Keratinocyte (primary cell): ENCODE measurements at regions not wholly inside any gene's neighbourhood (a gene's known extent, or its start where the extent isn't known, plus 50 kb on each side); places are given as distances from the start of the nearest gene placed in this dataset.
"Not testable (repeated sequence)": the region's sequence is repeated elsewhere in the genome, so short reads cannot be mapped to it uniquely, and the experiment has no call there.

Experiments
- DNase-seq: peaks from one replicate; pipeline ENCODE4 v3.0.0-alpha.2; 2011; ENCODE audit warnings: low read depth, missing footprints, low spot score
- FAIRE-seq: peaks from 2 replicates; lab custom pipeline; 2011; peaks lifted over from hg19 to GRCh38; lab: Jason Lieb, UNC
- H2AFZ ChIP-seq: 2 replicates; pipeline ENCODE4 v1.6.0; 2012; ENCODE audit warnings: low read length, control low read depth, inconsistent platforms; ENCODE audit not compliant: control insufficient read depth
- H3K27ac ChIP-seq: 2 replicates; pipeline ENCODE4 v1.5.1; 2011; ENCODE audit warnings: low read length; ENCODE audit not compliant: control insufficient read depth, insufficient read depth
- H3K27me3 ChIP-seq: 3 replicates; pipeline ENCODE4 v1.6.0; 2011; ENCODE audit warnings: low read length; ENCODE audit not compliant: control insufficient read depth, insufficient read depth; ENCODE audit errors: extremely low read depth
- H3K36me3 ChIP-seq, 2 experiments: 2 replicates in 1 of 2; 3 replicates in 1 of 2; pipeline ENCODE4 v1.5.1; 2011; ENCODE audit warnings: low read length in 2 of 2, mild to moderate bottlenecking in 1 of 2; ENCODE audit not compliant: control insufficient read depth in 2 of 2, insufficient read depth in 2 of 2; ENCODE audit errors: extremely low read depth in 1 of 2
- H3K4me1 ChIP-seq: 3 replicates; pipeline ENCODE4 v1.5.1; 2011; ENCODE audit warnings: low read length; ENCODE audit not compliant: control insufficient read depth, insufficient read depth; ENCODE audit errors: extremely low read depth
- H3K4me2 ChIP-seq: 3 replicates; pipeline ENCODE4 v1.6.0; 2011; ENCODE audit warnings: low read depth, low read length; ENCODE audit not compliant: control insufficient read depth, insufficient read depth; ENCODE audit errors: extremely low read depth
- H3K4me3 ChIP-seq, 3 experiments: fragments of 200-600 bp in 1 of 3; sonication (generic) in 1 of 3; 2 replicates in 2 of 3; 3 replicates in 1 of 3; pipeline ENCODE4 v1.5.1; 2011 to 2016; ENCODE audit warnings: low read length in 3 of 3, mild to moderate bottlenecking in 3 of 3, control low read depth in 2 of 3, inconsistent platforms in 1 of 3, low read depth in 1 of 3, mixed read lengths in 1 of 3, mixed run types in 1 of 3, moderate library complexity in 1 of 3; ENCODE audit not compliant: control insufficient read depth in 2 of 3, insufficient read depth in 2 of 3; ENCODE audit errors: extremely low read depth in 1 of 3
- H3K79me2 ChIP-seq: 2 replicates; pipeline ENCODE4 v1.6.0; 2012; ENCODE audit warnings: low read length; ENCODE audit not compliant: control insufficient read depth, insufficient read depth
- H3K9ac ChIP-seq: 3 replicates; pipeline ENCODE4 v1.6.0; 2011; ENCODE audit warnings: low read length; ENCODE audit not compliant: control insufficient read depth, insufficient read depth; ENCODE audit errors: extremely low read depth
- H3K9me1 ChIP-seq: 3 replicates; pipeline ENCODE4 v1.6.0; 2011; ENCODE audit warnings: low read length; ENCODE audit not compliant: control insufficient read depth, insufficient read depth; ENCODE audit errors: extremely low read depth
- H3K9me3 ChIP-seq: 2 replicates; pipeline ENCODE4 v1.5.1; 2012; ENCODE audit warnings: low read depth, low read length; ENCODE audit not compliant: control insufficient read depth
- H4K20me1 ChIP-seq: 3 replicates; pipeline ENCODE4 v1.6.0; 2011; ENCODE audit warnings: low read length; ENCODE audit not compliant: control insufficient read depth, insufficient read depth; ENCODE audit errors: extremely low read depth
- CTCF ChIP-seq, 3 experiments: IDR thresholded peaks in 1 of 3; conservative IDR thresholded peaks in 1 of 3; optimal IDR thresholded peaks in 1 of 3; 2 replicates in 2 of 3; 3 replicates in 1 of 3; pipeline versions ENCODE3 to v1.5.1; 2011; ENCODE audit warnings: low read length in 3 of 3, mild to moderate bottlenecking in 3 of 3, moderate library complexity in 2 of 3, control low read depth in 1 of 3, inconsistent platforms in 1 of 3; ENCODE audit not compliant: insufficient read depth in 2 of 3; ENCODE audit errors: extremely low read depth in 1 of 3
- EZH2 ChIP-seq: IDR thresholded peaks from one replicate; pipeline ENCODE4 v1.6.1; 2012; ENCODE audit warnings: inconsistent platforms, mild to moderate bottlenecking, low read length, moderate library complexity
- dilution Hi-C: fragments of 300-500 bp; cut with MboI; formaldehyde crosslinking; loops from one replicate; pipeline ENCODE4 v1.7.0; 2020; ENCODE audit warnings: low sequenced_read_pairs; ENCODE audit not compliant: extremely low pct_ligation_motif_present

DNA sequence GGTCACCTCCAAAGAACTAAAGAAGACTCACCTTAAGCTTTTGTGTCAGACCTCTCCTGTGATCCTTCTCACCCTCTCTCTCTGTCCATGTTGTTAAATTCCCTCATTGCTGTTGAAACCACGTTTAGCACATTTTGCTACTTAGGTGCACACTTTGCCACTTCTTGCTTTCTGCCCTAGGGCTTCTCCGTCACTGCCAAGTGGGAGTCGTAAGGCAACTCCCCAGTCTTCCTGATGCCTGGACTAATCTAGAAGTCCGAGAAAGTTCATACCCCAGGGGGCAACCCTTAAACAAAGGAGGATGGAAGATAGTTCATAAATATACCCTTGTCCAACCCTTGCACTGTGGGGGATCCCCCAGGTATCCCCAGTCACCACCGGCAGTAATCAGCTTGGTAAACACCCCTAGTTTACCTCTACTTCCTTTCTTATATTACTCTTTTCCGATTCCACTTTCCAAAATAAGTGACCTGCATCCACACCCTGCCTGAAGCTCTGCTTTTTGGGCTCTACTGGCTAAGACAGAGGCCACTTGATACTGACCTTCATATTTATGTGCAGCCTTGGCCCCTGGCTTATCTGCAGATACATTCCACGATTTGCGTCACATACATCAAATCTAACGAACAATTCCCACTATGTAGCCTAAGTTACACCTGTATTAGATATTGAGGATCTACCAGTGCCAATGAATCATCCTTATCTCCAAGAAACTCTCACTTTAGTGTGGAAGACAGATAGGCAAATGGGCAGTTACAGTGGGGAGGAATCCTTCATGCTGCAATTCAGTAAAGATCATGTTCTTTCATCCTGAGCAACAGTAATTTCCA, 776.2 kb downstream of the RNF144A start:
- no peaks in the 10 kb centered on the region for H4K20me1 ChIP-seq
- H3K27me3 ChIP-seq: no peaks in the 10 kb centered on the region
- H3K79me2 ChIP-seq: no peaks in the 10 kb centered on the region
- H3K9me3 ChIP-seq: no peaks in the 10 kb centered on the region
- no peaks in the 10 kb centered on the region for H3K9me1 ChIP-seq
- no peak for TF ChIP-seq CTCF (optimal IDR thresholded peaks at IDR 0.05 in 1 of 3, IDR thresholded peaks at IDR 0.05 in 1 of 3, conservative IDR thresholded peaks at IDR 0.05 in 1 of 3; ENCODE audit: extremely low read depth in 1 of 3, insufficient read depth in 2 of 3, low read length in 3 of 3)
- no peak for TF ChIP-seq EZH2
- H3K4me2 ChIP-seq: no peak overlapping the region
- dilution Hi-C loops: no loop called here
- H3K4me1 ChIP-seq: peaks cover 13% of the 10 kb centered on the region
- no peak overlapping the region for H3K27ac ChIP-seq
- DNase-seq (no peak), FAIRE-seq (no peak)
- no peak overlapping the region for H3K4me3 ChIP-seq
- H3K36me3 ChIP-seq: no peaks in the 10 kb centered on the region
- no peak overlapping the region for H3K9ac ChIP-seq
- no peak overlapping the region for H2AFZ ChIP-seq

DNA sequence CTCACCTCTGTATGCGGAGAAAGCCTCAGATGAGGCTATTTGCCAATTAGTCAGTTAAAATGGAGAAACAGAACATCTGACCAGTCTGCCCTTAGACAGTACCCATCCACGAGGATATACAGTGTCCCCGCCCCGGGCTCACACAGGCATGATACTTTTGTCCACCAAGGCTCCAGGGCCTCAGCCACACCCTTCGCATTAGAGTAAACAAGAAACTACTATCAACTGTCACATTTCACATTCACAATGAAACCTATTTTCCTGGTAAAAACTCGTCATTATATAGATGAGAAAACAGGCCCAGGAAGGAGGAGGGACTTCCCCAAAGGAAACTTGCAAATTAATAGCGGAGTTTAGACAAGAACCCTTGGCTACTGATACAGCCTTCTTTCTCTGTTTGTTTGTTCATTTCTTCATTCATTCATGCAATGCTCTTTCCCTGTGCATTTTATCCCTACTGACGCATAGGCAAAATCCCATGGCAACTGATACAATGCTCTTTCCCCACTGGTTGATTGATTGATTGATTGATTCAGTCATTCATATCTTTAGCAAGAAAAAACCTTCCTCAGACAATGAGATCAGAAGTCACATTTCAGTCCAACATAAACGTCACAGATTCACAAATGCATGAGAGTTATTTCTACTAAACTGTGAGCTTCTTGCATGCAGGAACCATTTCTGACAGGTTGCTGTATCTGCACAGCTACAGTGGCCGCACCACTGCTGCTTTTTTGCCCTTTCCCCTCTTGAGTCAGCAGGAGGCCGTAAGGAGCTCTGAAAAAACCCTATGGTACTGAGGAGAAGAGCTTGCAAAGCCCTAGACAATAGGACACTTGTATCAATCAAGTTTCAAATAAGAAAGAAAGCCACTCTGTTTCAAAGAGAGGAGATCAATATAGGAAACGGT, 777.1 kb downstream of the RNF144A start:
- H3K79me2 ChIP-seq: no peaks in the 10 kb centered on the region
- no peak for FAIRE-seq
- TF ChIP-seq CTCF (optimal IDR thresholded peaks at IDR 0.05 in 1 of 3, IDR thresholded peaks at IDR 0.05 in 1 of 3, conservative IDR thresholded peaks at IDR 0.05 in 1 of 3; ENCODE audit: extremely low read depth in 1 of 3, insufficient read depth in 2 of 3, low read length in 3 of 3) (no peak), EZH2 (no peak)
- H3K4me2 ChIP-seq: no peak overlapping the region
- H3K27me3 ChIP-seq: no peaks in the 10 kb centered on the region
- no peak for DNase-seq
- no peak overlapping the region for H3K4me3 ChIP-seq
- no peak overlapping the region for H2AFZ ChIP-seq
- dilution Hi-C loops: no loop called here
- no peak overlapping the region for H3K27ac ChIP-seq
- no peaks in the 10 kb centered on the region for H3K9me1 ChIP-seq
- no peak overlapping the region for H3K9ac ChIP-seq
- H3K36me3 ChIP-seq: no peaks in the 10 kb centered on the region
- H3K4me1 ChIP-seq: peaks cover 13% of the 10 kb centered on the region
- no peaks in the 10 kb centered on the region for H3K9me3 ChIP-seq
- no peaks in the 10 kb centered on the region for H4K20me1 ChIP-seq

- H3K27ac ChIP-seq, H4K20me1 ChIP-seq, H3K36me3 ChIP-seq, dilution Hi-C loops, H3K79me2 ChIP-seq, H3K9ac ChIP-seq, H3K9me1 ChIP-seq, H3K4me2 ChIP-seq, DNase-seq, H3K27me3 ChIP-seq, H3K4me3 ChIP-seq, H2AFZ ChIP-seq, FAIRE-seq, H3K9me3 ChIP-seq: not testable (repeated sequence)
- H3K4me1 ChIP-seq: peaks cover 13% of the 10 kb centered on the region
Observed at GRCh38 chr2:7696556-7696955, 779.3 kb downstream of the RNF144A start.
